H9 (cell line): ENCODE measurements at regions not wholly inside any gene's neighbourhood (a gene's known extent, or its start where the extent isn't known, plus 50 kb on each side); places are given as distances from the start of the nearest gene placed in this dataset.

Source experiments
- DNase-seq: peaks from one replicate; pipeline ENCODE4 v3.0.0-alpha.2; 2017
- H2AFZ ChIP-seq: one replicate; pipeline ENCODE4 v1.6.1; 2013; ENCODE audit warnings: mild to moderate bottlenecking, low read length, control low read depth, moderate library complexity
- H2AK5ac ChIP-seq: 2 replicates; pipeline ENCODE4 v1.6.1; 2013; ENCODE audit warnings: low read length, control low read depth, mixed read lengths; ENCODE audit not compliant: insufficient read length
- H2BK120ac ChIP-seq: one replicate; pipeline ENCODE4 v1.6.1; 2013; ENCODE audit warnings: low read depth, mild to moderate bottlenecking, low read length, control low read depth, inconsistent platforms; ENCODE audit not compliant: poor library complexity, severe bottlenecking
- H2BK12ac ChIP-seq: 2 replicates; pipeline ENCODE4 v1.6.1; 2013; ENCODE audit warnings: low read length, control low read depth, mixed read lengths, low read depth; ENCODE audit not compliant: insufficient read length
- H2BK15ac ChIP-seq: 2 replicates; pipeline ENCODE4 v1.6.1; 2013; ENCODE audit warnings: low read depth, low read length, control low read depth
- H2BK20ac ChIP-seq: one replicate; pipeline ENCODE4 v1.6.1; 2013; ENCODE audit warnings: low read depth, mild to moderate bottlenecking, low read length, control low read depth, inconsistent platforms; ENCODE audit not compliant: poor library complexity, severe bottlenecking
- H2BK5ac ChIP-seq: 2 replicates; pipeline ENCODE4 v1.6.1; 2013; ENCODE audit warnings: low read length, control low read depth, mixed read lengths; ENCODE audit not compliant: insufficient read length
- H3K14ac ChIP-seq: 2 replicates; pipeline ENCODE4 v1.6.1; 2013; ENCODE audit warnings: low read length, control low read depth; ENCODE audit not compliant: insufficient read depth
- H3K18ac ChIP-seq: 2 replicates; pipeline ENCODE4 v1.6.1; 2013; ENCODE audit warnings: low read depth, mild to moderate bottlenecking, mixed read lengths, low read length, control low read depth; ENCODE audit not compliant: insufficient read length
- H3K23ac ChIP-seq: 2 replicates; pipeline ENCODE4 v1.6.1; 2013; ENCODE audit warnings: low read length, control low read depth, mixed read lengths, low read depth; ENCODE audit not compliant: insufficient read length
- H3K23me2 ChIP-seq: 2 replicates; pipeline ENCODE4 v1.6.1; 2013; ENCODE audit warnings: low read depth, mild to moderate bottlenecking, mixed read lengths, low read length, control low read depth; ENCODE audit not compliant: insufficient read length, poor library complexity, severe bottlenecking
- H3K27ac ChIP-seq: 2 replicates; pipeline ENCODE4 v1.5.1; 2013; ENCODE audit warnings: low read length, control low read depth, mixed read lengths, low read depth; ENCODE audit not compliant: insufficient read length
- H3K27me3 ChIP-seq: 2 replicates; pipeline ENCODE4 v1.6.1; 2013; ENCODE audit warnings: low read length, control low read depth, inconsistent platforms; ENCODE audit not compliant: insufficient read depth
- H3K4ac ChIP-seq: 2 replicates; pipeline ENCODE4 v1.6.1; 2013; ENCODE audit warnings: low read depth, mild to moderate bottlenecking, control low read depth, inconsistent platforms, low read length, moderate library complexity
- H3K4me1 ChIP-seq: 2 replicates; pipeline ENCODE4 v1.6.1; 2013; ENCODE audit warnings: low read length, control low read depth, inconsistent platforms; ENCODE audit not compliant: insufficient read depth
- H3K4me2 ChIP-seq: 2 replicates; pipeline ENCODE4 v1.6.1; 2013; ENCODE audit warnings: low read length, control low read depth, mixed read lengths; ENCODE audit not compliant: insufficient read length, insufficient read depth
- H3K56ac ChIP-seq: 2 replicates; pipeline ENCODE4 v1.6.1; 2013; ENCODE audit warnings: low read depth, mild to moderate bottlenecking, mixed read lengths, low read length, control low read depth; ENCODE audit not compliant: insufficient read length
- H3K79me1 ChIP-seq: 2 replicates; pipeline ENCODE4 v1.6.1; 2013; ENCODE audit warnings: low read depth, mild to moderate bottlenecking, moderate library complexity, low read length, control low read depth, inconsistent platforms; ENCODE audit not compliant: insufficient read depth, poor library complexity, severe bottlenecking
- H3K79me2 ChIP-seq: 2 replicates; pipeline ENCODE4 v1.6.1; 2013; ENCODE audit warnings: low read length, control low read depth, inconsistent platforms; ENCODE audit not compliant: insufficient read depth
- H3K9ac ChIP-seq: 2 replicates; pipeline ENCODE4 v1.6.1; 2013; ENCODE audit warnings: low read length, control low read depth, mixed read lengths; ENCODE audit not compliant: insufficient read length; ENCODE audit errors: extremely low read depth
- H3K9me3 ChIP-seq: one replicate; pipeline ENCODE4 v1.6.1; 2013; ENCODE audit warnings: low read depth, low read length, inconsistent platforms; ENCODE audit not compliant: control insufficient read depth
- H3T11ph ChIP-seq: one replicate; pipeline ENCODE4 v1.6.1; 2013; ENCODE audit warnings: mild to moderate bottlenecking, low read length, control low read depth, inconsistent platforms
- H4K20me1 ChIP-seq: one replicate; pipeline ENCODE4 v1.6.1; 2013; ENCODE audit not compliant: control insufficient read depth, insufficient read length, insufficient read depth
- H4K5ac ChIP-seq: 2 replicates; pipeline ENCODE4 v1.6.1; 2013; ENCODE audit warnings: low read depth, mild to moderate bottlenecking, mixed read lengths, low read length, control low read depth; ENCODE audit not compliant: insufficient read length
- H4K8ac ChIP-seq: replicated peaks from 2 replicates; pipeline ENCODE4 v1.6.1; 2013; ENCODE audit warnings: low read length, control low read depth, mixed read lengths, low read depth; ENCODE audit not compliant: insufficient read length
- H4K91ac ChIP-seq: 2 replicates; pipeline ENCODE4 v1.6.1; 2013; ENCODE audit warnings: low read depth, mild to moderate bottlenecking, moderate library complexity, mixed read lengths, low read length, control low read depth; ENCODE audit not compliant: insufficient read length
- H3K27ac Mint-ChIP-seq, 3 experiments: 2 replicates in 2 of 3; 3 replicates in 1 of 3; pipeline ENCODE4 v1.8.0; 2020 to 2021; ENCODE audit warnings: mixed read lengths in 3 of 3, mild to moderate bottlenecking in 1 of 3, moderate library complexity in 1 of 3
- H3K27me3 Mint-ChIP-seq: 2 replicates; pipeline ENCODE4 v1.8.0; 2021; ENCODE audit warnings: low read depth, mild to moderate bottlenecking, moderate library complexity, mixed read lengths
- H3K36me3 Mint-ChIP-seq, 3 experiments: 2 replicates in 2 of 3; 3 replicates in 1 of 3; pipeline ENCODE4 v1.8.0; 2020 to 2021; ENCODE audit warnings: low read depth in 3 of 3, mixed read lengths in 3 of 3; ENCODE audit not compliant: insufficient read depth in 1 of 3
- H3K4me1 Mint-ChIP-seq, 2 experiments: 2 replicates each; pipeline ENCODE4 v1.8.0; 2020; ENCODE audit warnings: mixed read lengths in 2 of 2
- H3K4me3 Mint-ChIP-seq, 2 experiments: 2 replicates in 1 of 2; 3 replicates in 1 of 2; pipeline ENCODE4 v1.8.0; 2020 to 2021; ENCODE audit warnings: mild to moderate bottlenecking in 2 of 2, mixed read lengths in 2 of 2, moderate library complexity in 1 of 2
- H3K9me3 Mint-ChIP-seq, 2 experiments: 2 replicates in 1 of 2; 3 replicates in 1 of 2; pipeline ENCODE4 v1.8.0; 2020; ENCODE audit warnings: mild to moderate bottlenecking in 2 of 2, mixed read lengths in 2 of 2, moderate library complexity in 1 of 2
- WGBS: extraction: QIAGEN DNeasy Blood & Tissue Kit; methylation state at CpG from one replicate; pipeline ENCODE4 v1.1.7; 2013; ENCODE audit warnings: missing lambda C conversion rate, low lambda C conversion rate, mixed read lengths; ENCODE audit not compliant: insufficient read length; ENCODE audit errors: extremely low coverage; 5-methylcytosine and 5-hydroxymethylcytosine counted together
- TF ChIP-seq, protein P1 (sequence below): fragments of 200-600 bp; sonication (generic); conservative IDR thresholded peaks from 3 replicates; pipeline ENCODE4 v1.8.0; 2021; ENCODE audit warnings: antibody characterized with exemption, mild to moderate bottlenecking

DNA sequence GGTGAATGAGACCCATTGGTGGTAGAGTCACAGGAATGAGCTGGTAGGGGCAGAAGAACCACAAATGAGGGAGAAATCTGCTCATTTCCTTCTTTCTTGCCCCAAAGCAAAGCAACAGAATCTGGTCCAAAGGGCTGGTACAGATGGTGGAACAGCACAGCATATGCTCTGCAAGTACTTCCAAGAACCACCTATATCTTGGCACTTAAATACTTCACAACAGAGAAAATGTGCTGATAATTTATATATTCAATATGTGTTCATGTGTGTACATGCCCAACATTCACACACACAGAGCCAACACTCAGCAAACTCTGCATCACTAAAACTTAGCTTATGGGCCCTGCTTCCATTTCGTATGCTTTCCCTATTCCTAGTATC is 884.4 kb upstream of the KLHL29 start:
- H2BK5ac ChIP-seq: no peak overlapping the region
- no peak overlapping the region for H2AK5ac ChIP-seq
- no peaks in the 10 kb centered on the region for H3K79me2 ChIP-seq
- no peak overlapping the region for H2AFZ ChIP-seq
- no peak overlapping the region for H3K27ac ChIP-seq
- H3K9me3 ChIP-seq: no peaks in the 10 kb centered on the region
- H3K18ac ChIP-seq: no peak overlapping the region
- TF ChIP-seq, protein P1, sequence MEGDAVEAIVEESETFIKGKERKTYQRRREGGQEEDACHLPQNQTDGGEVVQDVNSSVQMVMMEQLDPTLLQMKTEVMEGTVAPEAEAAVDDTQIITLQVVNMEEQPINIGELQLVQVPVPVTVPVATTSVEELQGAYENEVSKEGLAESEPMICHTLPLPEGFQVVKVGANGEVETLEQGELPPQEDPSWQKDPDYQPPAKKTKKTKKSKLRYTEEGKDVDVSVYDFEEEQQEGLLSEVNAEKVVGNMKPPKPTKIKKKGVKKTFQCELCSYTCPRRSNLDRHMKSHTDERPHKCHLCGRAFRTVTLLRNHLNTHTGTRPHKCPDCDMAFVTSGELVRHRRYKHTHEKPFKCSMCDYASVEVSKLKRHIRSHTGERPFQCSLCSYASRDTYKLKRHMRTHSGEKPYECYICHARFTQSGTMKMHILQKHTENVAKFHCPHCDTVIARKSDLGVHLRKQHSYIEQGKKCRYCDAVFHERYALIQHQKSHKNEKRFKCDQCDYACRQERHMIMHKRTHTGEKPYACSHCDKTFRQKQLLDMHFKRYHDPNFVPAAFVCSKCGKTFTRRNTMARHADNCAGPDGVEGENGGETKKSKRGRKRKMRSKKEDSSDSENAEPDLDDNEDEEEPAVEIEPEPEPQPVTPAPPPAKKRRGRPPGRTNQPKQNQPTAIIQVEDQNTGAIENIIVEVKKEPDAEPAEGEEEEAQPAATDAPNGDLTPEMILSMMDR: no peak
- H3K4me2 ChIP-seq: no peak overlapping the region
- Mint-ChIP-seq H3K27ac (no peak overlapping the region), H3K27me3 (no peaks in the 10 kb centered on the region), H3K4me1 (peaks cover 6% of the 10 kb centered on the region in 2 experiments; a peak in 3 of 4 replicates), H3K4me3 (no peak overlapping the region), H3K9me3 (no peaks in the 10 kb centered on the region), H3K36me3 (no peaks in the 10 kb centered on the region)
- H3K27me3 ChIP-seq: no peaks in the 10 kb centered on the region
- no peak overlapping the region for H4K5ac ChIP-seq
- H3T11ph ChIP-seq: no peak overlapping the region
- no peak overlapping the region for H2BK15ac ChIP-seq
- no peak overlapping the region for H3K4ac ChIP-seq
- H3K56ac ChIP-seq: no peak overlapping the region
- H3K4me1 ChIP-seq: no peaks in the 10 kb centered on the region
- H2BK120ac ChIP-seq: no peak overlapping the region
- H4K91ac ChIP-seq: no peak overlapping the region
- H2BK20ac ChIP-seq: no peak overlapping the region
- no peak overlapping the region for H3K9ac ChIP-seq
- no peaks in the 10 kb centered on the region for H3K23me2 ChIP-seq
- no peak overlapping the region for H2BK12ac ChIP-seq
- H3K79me1 ChIP-seq: no peaks in the 10 kb centered on the region
- no peaks in the 10 kb centered on the region for H4K20me1 ChIP-seq
- H3K14ac ChIP-seq: no peak overlapping the region
- no CpG with 5 or more reads among the region's 1 CpG for WGBS
- H3K23ac ChIP-seq: no peak overlapping the region
- no peak overlapping the region for H4K8ac ChIP-seq
- DNase-seq: no peak
